SK-N-MC (cell line): ENCODE measurements at regions not wholly inside any gene's neighbourhood (a gene's known extent, or its start where the extent isn't known, plus 50 kb on each side); places are given as distances from the start of the nearest gene placed in this dataset.
A peak's percentile ranks its signal among the peaks of the same experiment; 100 is the strongest.

Experiments used
- DNase-seq: peaks from one replicate; pipeline ENCODE4 v3.0.0-alpha.2; 2011; ENCODE audit warnings: low read depth, low spot score
- H3K27ac ChIP-seq: fragments of 200-600 bp; sonication (generic); 2 replicates; pipeline ENCODE4 v1.5.1; 2016; ENCODE audit warnings: mixed run types
- H3K36me3 ChIP-seq: fragments of 200-600 bp; sonication (generic); 2 replicates; pipeline ENCODE4 v1.6.1; 2017; ENCODE audit warnings: antibody characterized with exemption, low read length, mixed read lengths; ENCODE audit not compliant: insufficient read depth
- H3K4me3 ChIP-seq: fragments of 200-600 bp; sonication (generic); 2 replicates; pipeline ENCODE4 v1.5.1; 2016
- H3K9ac ChIP-seq: fragments of 200-600 bp; sonication (generic); 2 replicates; pipeline ENCODE4 v1.8.0; 2017; ENCODE audit warnings: mixed run types, mixed read lengths; ENCODE audit not compliant: insufficient read length
- H3K9me3 ChIP-seq: fragments of 200-600 bp; sonication (generic); 2 replicates; pipeline ENCODE4 v1.6.1; 2017; ENCODE audit warnings: low read depth, mild to moderate bottlenecking, antibody characterized with exemption, low read length, moderate library complexity, mixed read lengths
- EZH2 ChIP-seq: fragments of 200-600 bp; sonication (generic); IDR thresholded peaks from one replicate; pipeline ENCODE4 v1.6.1; 2017; ENCODE audit warnings: antibody characterized with exemption
- FOXP2 ChIP-seq: optimal IDR thresholded peaks from 2 replicates; pipeline ENCODE3; 2011; ENCODE audit warnings: mild to moderate bottlenecking, moderate library complexity; ENCODE audit not compliant: insufficient read depth; ENCODE audit errors: extremely low read length, control extremely low read depth
- POLR2AphosphoS5 ChIP-seq: IDR thresholded peaks from 2 replicates; pipeline ENCODE4 v1.6.1; 2012; ENCODE audit warnings: mild to moderate bottlenecking, low read depth, low read length, borderline replicate concordance

DNA sequence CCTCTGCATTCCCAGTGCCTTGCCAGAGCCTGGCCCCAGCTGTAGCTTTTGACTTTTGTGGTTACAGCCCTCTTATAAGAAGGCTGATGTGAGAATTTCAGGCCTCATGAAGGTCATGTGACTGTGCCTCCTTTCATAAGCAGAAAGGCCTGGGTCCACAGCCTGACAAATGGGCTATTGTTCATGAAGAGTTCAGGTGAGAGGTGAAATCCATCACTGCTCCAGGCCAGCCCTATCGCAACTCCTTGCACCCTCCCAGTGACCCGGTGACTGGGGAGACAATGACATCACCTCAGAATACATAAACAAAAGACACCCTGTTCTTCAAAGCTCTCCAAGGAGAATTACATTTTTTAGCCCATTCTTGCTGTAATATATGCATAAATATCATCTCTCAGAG, 321.5 kb downstream of the PCNX1 start:
- Histone ChIP-seq H3K4me3 (no peak overlapping the region), H3K36me3 (no peaks in the 10 kb centered on the region), H3K27ac (no peak overlapping the region), H3K9me3 (no peaks in the 10 kb centered on the region), H3K9ac (no peak overlapping the region)
- TF ChIP-seq EZH2 (no peak), FOXP2 (no peak), POLR2AphosphoS5 (no peak)
- DNase-seq, result no peak

DNA sequence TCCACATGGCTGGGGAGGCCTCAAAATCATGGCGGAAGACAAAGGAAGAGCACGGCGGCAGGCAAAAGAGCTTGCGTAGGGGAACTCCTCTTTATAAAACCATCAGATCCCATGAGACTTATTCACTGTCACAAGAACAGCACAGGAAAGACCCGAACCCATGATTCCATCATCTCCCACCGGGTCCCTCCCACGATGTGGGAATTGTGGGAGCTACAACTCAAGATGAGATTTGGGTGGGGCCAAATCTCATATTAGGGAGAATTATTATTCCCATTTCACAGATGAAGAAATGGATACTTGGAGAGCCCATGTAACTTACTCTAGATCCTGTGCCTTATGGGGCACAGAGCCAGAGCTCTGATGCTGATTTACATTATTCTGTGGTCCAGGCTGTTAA, 322.6 kb downstream of the PCNX1 start:
- Histone ChIP-seq H3K9ac (no peak overlapping the region), H3K27ac (no peak overlapping the region), H3K9me3 (no peaks in the 10 kb centered on the region), H3K4me3 (no peak overlapping the region), H3K36me3 (no peaks in the 10 kb centered on the region)
- TF ChIP-seq EZH2 (no peak), FOXP2 (no peak), POLR2AphosphoS5 (no peak)
- no peak for DNase-seq

DNA sequence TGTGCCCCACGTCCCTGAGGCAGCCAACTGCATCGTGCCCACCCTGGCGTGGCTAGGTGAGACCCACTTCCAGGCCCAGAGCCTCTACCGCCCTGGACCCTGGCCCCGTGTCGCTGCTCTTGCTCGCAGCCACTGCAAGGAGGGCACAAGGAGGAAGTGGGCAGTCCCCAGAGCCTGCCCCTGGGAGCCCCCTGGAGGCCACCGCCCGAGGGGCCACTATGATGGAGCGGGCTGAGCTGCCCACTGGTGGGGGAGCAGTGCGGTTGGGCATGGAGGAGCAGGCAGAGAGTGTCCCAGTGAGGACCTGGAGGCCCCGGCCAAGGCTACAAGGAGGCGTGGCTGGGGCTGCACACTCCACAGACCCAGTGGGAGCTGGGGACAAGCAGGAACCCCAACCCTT, 323.6 kb downstream of the PCNX1 start:
- no peaks in the 10 kb centered on the region for H3K36me3 ChIP-seq
- no peak overlapping the region for H3K27ac ChIP-seq
- H3K9me3 ChIP-seq, result no peaks in the 10 kb centered on the region
- H3K4me3 ChIP-seq, result no peak overlapping the region
- H3K9ac ChIP-seq, result no peak overlapping the region
- no peak for DNase-seq
- no peak for TF ChIP-seq EZH2

DNA sequence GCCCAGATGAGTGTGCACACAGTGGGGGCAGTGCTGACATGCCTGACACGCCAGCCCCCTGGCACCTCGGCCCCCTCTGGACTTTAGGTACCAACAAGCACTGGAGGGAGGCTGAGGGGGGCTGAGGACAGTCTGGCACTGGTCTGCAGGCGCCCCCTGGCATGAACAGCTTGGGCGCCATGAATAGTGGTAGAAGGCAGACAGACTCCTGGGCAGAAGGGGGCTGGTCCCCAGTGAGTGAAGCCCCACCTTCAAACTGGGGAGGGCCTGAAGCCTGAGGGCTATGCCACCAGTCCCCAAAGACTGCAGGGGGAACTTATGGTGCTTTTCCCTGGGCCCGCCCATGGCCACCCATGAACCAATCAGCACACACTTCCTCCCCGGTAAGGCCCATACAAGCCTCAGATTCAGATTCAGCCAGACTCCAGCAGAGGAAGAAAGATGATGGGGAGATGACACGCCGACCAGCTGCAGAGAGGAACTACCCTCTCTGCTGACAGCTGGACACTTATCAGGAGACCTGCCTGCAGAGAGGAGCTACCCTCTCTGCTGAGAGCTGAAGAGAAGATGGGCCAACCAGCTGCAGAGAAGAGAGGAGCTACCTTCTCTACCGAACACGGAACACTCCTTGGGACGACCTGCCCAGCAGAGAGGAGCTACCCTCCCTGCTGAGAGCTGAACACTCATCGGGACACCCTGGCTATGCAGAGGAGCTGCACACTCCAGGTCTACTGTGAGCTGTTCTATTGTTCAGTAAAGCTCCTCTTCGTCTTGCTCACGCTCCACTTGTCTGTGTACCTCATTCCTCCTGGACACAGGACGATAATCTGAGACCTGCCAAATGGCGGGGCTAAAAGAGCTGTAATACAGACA, 324.5 kb downstream of the PCNX1 start:
- no peak overlapping the region for H3K27ac ChIP-seq
- no peak for DNase-seq
- H3K9me3 ChIP-seq, result no peaks in the 10 kb centered on the region
- no peaks in the 10 kb centered on the region for H3K36me3 ChIP-seq
- TF ChIP-seq EZH2, result no peak
- H3K9ac ChIP-seq, result no peak overlapping the region
- no peak overlapping the region for H3K4me3 ChIP-seq

GRCh38 chr14:71232506-71232905, 325.2 kb downstream of the PCNX1 start:
- no peak for TF ChIP-seq EZH2
- no peak for TF ChIP-seq POLR2AphosphoS5
- TF ChIP-seq FOXP2, result no peak
- H3K9ac ChIP-seq, result no peak overlapping the region
- no peak overlapping the region for H3K27ac ChIP-seq

DNA sequence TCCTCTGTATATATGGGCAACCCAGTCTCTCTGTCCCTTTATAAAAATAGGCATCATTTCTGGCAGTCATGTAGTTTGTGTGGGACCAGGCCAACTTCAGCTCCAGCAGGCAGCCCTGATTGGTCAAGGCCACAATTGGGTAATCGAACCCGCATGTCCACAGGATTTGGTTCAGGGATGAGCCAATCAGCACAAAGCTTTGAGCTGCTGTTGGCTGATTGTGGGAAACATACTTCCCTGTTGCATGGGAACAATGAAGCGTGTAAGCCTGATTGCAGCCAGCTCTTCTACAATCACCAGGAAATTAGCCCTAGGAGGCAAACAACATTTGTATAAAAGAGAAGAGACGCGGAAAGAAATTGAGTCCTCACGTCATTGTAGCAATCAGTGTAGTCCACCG, 328.6 kb downstream of the PCNX1 start:
- peak overlapping the region; percentile 67 for H3K4me3 ChIP-seq
- peak; percentile 65 for DNase-seq
- no peak overlapping the region for H3K9ac ChIP-seq
- TF ChIP-seq FOXP2 (no peak), POLR2AphosphoS5 (no peak), EZH2 (no peak)
- H3K36me3 ChIP-seq, result no peaks in the 10 kb centered on the region
- no peaks in the 10 kb centered on the region for H3K9me3 ChIP-seq
- peak overlapping the region; percentile 97 for H3K27ac ChIP-seq

More at GRCh38 chr14:71232506-71232905, 325.2 kb downstream of the PCNX1 start:
- Histone ChIP-seq H3K36me3 (no peaks in the 10 kb centered on the region), H3K4me3 (no peak overlapping the region), H3K9me3 (no peaks in the 10 kb centered on the region)
- DNase-seq, result no peak

DNA sequence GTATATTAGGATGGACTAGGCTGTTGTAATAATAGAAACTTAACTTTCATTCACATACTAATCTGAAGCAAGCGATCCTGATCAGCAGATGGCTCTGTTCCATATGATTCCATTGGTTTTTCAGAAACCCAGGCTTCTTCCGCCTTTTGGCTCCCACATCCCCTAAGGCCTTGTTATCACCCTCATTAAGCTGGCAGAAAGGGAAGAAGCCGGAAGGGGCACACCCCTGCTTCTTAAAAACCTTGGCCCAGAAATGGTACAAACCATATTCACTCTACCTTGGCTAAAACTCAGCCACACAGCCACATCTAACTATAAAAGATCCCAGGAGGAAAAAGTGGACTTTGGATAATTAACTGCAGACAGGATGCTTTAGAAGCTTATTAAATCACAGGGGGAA, 329.2 kb downstream of the PCNX1 start:
- H3K4me3 ChIP-seq, result peak overlapping the region; percentile 67
- DNase-seq, result peak; percentile 96
- peak overlapping the region; percentile 97 for H3K27ac ChIP-seq
- TF ChIP-seq FOXP2 (no peak), POLR2AphosphoS5 (peak; percentile 54; the same call in 1 of the 2 replicates)
- no peaks in the 10 kb centered on the region for H3K9me3 ChIP-seq
- no peak overlapping the region for H3K9ac ChIP-seq
- H3K36me3 ChIP-seq, result no peaks in the 10 kb centered on the region

DNA sequence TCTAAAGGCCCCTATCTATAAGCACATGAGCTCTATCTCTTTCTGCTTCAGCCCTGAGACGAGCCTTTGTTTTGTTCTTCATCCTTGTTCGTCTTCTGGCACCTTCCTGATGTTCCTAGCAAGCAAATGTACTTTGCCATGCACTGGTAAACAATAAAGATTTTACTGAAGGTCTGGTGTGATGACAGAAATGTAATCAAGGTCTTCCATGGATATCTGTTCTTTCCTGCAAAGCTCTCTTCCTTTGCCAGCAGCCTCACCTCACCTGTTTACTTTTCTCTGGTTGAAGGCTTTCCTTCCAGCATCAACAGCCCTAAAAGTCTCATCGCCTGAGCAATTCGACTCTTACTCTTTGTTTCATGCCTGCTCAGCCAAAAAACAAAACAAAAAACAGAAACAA, 330.3 kb downstream of the PCNX1 start:
- Histone ChIP-seq H3K9me3 (no peaks in the 10 kb centered on the region), H3K27ac (peak overlapping the region; percentile 97), H3K4me3 (no peak overlapping the region; the same call in 1 of the 2 replicates), H3K36me3 (no peaks in the 10 kb centered on the region), H3K9ac (no peak overlapping the region)
- TF ChIP-seq EZH2, result no peak
- TF ChIP-seq FOXP2, result no peak
- TF ChIP-seq POLR2AphosphoS5, result no peak
- DNase-seq, result no peak

DNA sequence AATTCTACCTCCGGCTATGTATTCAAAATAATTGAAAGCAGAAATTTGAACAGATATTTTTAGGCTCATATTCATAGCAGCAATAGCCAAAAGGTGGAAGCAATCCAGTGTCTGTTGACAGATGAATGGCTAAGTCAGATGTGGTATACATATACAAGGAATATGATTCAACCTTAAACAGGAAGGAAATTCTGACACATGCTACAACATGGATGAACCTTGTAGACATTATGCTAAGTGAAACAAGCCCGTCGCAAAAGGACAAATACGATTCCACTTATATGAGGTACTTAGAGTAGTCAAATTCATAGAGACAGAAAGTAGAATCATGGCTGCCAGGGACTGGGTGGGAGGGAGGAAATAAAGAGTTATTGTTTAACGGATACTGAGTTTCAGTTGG, 331.6 kb downstream of the PCNX1 start:
- H3K4me3 ChIP-seq, result no peak overlapping the region
- H3K36me3 ChIP-seq, result no peaks in the 10 kb centered on the region
- no peak for DNase-seq

More for the DNA sequence above, 331.6 kb downstream of the PCNX1 start:
- TF ChIP-seq EZH2 (no peak), FOXP2 (no peak), POLR2AphosphoS5 (no peak)
- H3K9ac ChIP-seq, result no peak overlapping the region
- H3K27ac ChIP-seq, result no peak overlapping the region
- H3K9me3 ChIP-seq, result no peaks in the 10 kb centered on the region
